Transverse colon (tissue), 3 donors: ENCODE measurements at regions not wholly inside any gene's neighbourhood (a gene's known extent, or its start where the extent isn't known, plus 50 kb on each side); places are given as distances from the start of the nearest gene placed in this dataset.

Source experiments
- POLR2A ChIP-seq: fragments of 450-650 bp; IDR thresholded peaks from one replicate; pipeline ENCODE4 v1.6.1; 2016; ENCODE audit warnings: antibody characterized with exemption, mild to moderate bottlenecking, moderate library complexity
- TF ChIP-seq, protein P1 (sequence below), 5 experiments: fragments of 200-600 bp in 3 of 5; fragments of 450-650 bp in 2 of 5; sonication (generic) in 3 of 5; IDR thresholded peaks; 1 replicate in 2 of 5; 2 replicates in 3 of 5; pipeline ENCODE4 v1.5.1; 2016 to 2017; ENCODE audit warnings: antibody characterized with exemption in 5 of 5, inconsistent platforms in 3 of 5, mild to moderate bottlenecking in 2 of 5, moderate library complexity in 1 of 5

DNA sequence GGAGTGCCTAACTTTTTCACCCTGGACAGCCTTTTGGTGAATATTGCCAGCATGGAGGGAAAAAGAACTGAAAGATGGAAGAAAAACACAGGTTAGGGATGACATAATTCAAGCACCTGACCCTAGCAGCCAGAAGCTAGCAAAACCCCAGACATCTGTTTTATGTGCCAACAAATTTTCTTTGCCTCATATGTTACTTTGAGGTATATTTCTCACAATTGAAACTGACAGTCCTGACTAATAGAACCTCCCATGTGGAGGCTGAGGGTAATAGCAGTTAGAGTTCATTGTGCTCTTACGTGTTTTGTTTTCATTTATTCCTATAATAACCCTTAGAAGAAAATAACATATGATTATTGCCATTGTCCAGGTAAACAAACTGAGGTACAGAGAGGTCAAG lies 71.5 kb upstream of the SLC25A26 start:
- TF ChIP-seq, protein P1, sequence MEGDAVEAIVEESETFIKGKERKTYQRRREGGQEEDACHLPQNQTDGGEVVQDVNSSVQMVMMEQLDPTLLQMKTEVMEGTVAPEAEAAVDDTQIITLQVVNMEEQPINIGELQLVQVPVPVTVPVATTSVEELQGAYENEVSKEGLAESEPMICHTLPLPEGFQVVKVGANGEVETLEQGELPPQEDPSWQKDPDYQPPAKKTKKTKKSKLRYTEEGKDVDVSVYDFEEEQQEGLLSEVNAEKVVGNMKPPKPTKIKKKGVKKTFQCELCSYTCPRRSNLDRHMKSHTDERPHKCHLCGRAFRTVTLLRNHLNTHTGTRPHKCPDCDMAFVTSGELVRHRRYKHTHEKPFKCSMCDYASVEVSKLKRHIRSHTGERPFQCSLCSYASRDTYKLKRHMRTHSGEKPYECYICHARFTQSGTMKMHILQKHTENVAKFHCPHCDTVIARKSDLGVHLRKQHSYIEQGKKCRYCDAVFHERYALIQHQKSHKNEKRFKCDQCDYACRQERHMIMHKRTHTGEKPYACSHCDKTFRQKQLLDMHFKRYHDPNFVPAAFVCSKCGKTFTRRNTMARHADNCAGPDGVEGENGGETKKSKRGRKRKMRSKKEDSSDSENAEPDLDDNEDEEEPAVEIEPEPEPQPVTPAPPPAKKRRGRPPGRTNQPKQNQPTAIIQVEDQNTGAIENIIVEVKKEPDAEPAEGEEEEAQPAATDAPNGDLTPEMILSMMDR (IDR thresholded peaks at IDR 0.05) = no peak
- TF ChIP-seq POLR2A = no peak
